ENCODE measurements at regions not wholly inside any gene's neighbourhood (a gene's known extent, or its start where the extent isn't known, plus 50 kb on each side); places are given as distances from the start of the nearest gene placed in this dataset.

GRCh38 chr2:94960751-94961150 is 64.8 kb upstream of the MAL start:
- dilution Hi-C loops (cut with MboI; ENCODE audit: extremely low pct_ligation_motif_present, low sequenced_read_pairs), result no loop called here
- Histone ChIP-seq H3K27me3 (ENCODE audit: control insufficient read depth, extremely low read depth, insufficient read depth, low read length) (no peaks in the 10 kb centered on the region), H3K9me3 (ENCODE audit: control insufficient read depth, low read depth, low read length) (no peaks in the 10 kb centered on the region), H3K4me3 (ENCODE audit: control insufficient read depth in 2 of 3, extremely low read depth in 1 of 3, insufficient read depth in 2 of 3, low read depth in 1 of 3, low read length in 3 of 3) (no peak overlapping the region), H3K4me2 (ENCODE audit: control insufficient read depth, extremely low read depth, insufficient read depth, low read depth, low read length) (no peak overlapping the region), H3K4me1 (ENCODE audit: control insufficient read depth, extremely low read depth, insufficient read depth, low read length) (no peaks in the 10 kb centered on the region), H3K79me2 (ENCODE audit: control insufficient read depth, insufficient read depth, low read length) (no peaks in the 10 kb centered on the region), H3K9me1 (ENCODE audit: control insufficient read depth, extremely low read depth, insufficient read depth, low read length) (no peaks in the 10 kb centered on the region), H3K36me3 (ENCODE audit: control insufficient read depth in 2 of 2, extremely low read depth in 1 of 2, insufficient read depth in 2 of 2, low read length in 2 of 2) (no peaks in the 10 kb centered on the region), H2AFZ (ENCODE audit: control insufficient read depth, low read length) (no peak overlapping the region), H3K9ac (ENCODE audit: control insufficient read depth, extremely low read depth, insufficient read depth, low read length) (no peak overlapping the region), H4K20me1 (ENCODE audit: control insufficient read depth, extremely low read depth, insufficient read depth, low read length) (no peaks in the 10 kb centered on the region), H3K27ac (ENCODE audit: control insufficient read depth, insufficient read depth, low read length) (no peak overlapping the region)
- TF ChIP-seq, protein P1, sequence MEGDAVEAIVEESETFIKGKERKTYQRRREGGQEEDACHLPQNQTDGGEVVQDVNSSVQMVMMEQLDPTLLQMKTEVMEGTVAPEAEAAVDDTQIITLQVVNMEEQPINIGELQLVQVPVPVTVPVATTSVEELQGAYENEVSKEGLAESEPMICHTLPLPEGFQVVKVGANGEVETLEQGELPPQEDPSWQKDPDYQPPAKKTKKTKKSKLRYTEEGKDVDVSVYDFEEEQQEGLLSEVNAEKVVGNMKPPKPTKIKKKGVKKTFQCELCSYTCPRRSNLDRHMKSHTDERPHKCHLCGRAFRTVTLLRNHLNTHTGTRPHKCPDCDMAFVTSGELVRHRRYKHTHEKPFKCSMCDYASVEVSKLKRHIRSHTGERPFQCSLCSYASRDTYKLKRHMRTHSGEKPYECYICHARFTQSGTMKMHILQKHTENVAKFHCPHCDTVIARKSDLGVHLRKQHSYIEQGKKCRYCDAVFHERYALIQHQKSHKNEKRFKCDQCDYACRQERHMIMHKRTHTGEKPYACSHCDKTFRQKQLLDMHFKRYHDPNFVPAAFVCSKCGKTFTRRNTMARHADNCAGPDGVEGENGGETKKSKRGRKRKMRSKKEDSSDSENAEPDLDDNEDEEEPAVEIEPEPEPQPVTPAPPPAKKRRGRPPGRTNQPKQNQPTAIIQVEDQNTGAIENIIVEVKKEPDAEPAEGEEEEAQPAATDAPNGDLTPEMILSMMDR (optimal IDR thresholded peaks at IDR 0.05 in 1 of 3, IDR thresholded peaks at IDR 0.05 in 1 of 3, conservative IDR thresholded peaks at IDR 0.05 in 1 of 3; ENCODE audit: extremely low read depth in 1 of 3, insufficient read depth in 2 of 3, low read length in 3 of 3), result no peak
- TF ChIP-seq EZH2 (IDR thresholded peaks at IDR 0.05; ENCODE audit: low read length), result no peak
- DNase-seq (ENCODE audit: low read depth, low spot score) (no peak), FAIRE-seq (no peak)

DNA sequence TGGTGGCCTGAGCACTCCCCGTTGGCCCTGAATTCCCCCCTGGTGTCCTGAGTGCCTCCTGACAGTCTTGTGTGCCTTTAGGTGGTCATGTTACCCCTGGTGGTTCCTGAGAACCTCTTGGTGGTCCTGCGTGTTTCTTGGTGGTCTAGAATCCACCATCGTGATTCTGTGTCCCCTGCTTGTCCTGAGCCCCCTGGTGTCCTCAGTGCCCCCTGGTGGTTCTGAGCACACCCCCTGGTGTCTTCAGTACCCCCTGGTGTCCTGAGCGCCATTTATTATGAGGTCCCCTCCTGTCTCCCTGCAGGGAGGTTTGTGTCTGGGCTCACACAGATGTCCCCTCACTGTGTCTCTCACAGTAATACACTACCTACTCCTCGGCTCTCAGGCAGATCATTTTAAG is 61.3 kb upstream of the MAL start:
- FAIRE-seq, result no peak
- dilution Hi-C loops (cut with MboI; ENCODE audit: extremely low pct_ligation_motif_present, low sequenced_read_pairs), result no loop called here
- no peak overlapping the region for H3K27ac ChIP-seq (ENCODE audit: control insufficient read depth, insufficient read depth, low read length)

More for the DNA sequence above, 61.3 kb upstream of the MAL start:
- TF ChIP-seq EZH2 (IDR thresholded peaks at IDR 0.05; ENCODE audit: low read length), result no peak
- TF ChIP-seq, protein P1 (optimal IDR thresholded peaks at IDR 0.05 in 1 of 3, IDR thresholded peaks at IDR 0.05 in 1 of 3, conservative IDR thresholded peaks at IDR 0.05 in 1 of 3; ENCODE audit: extremely low read depth in 1 of 3, insufficient read depth in 2 of 3, low read length in 3 of 3), result no peak
- Histone ChIP-seq H3K9me3 (ENCODE audit: control insufficient read depth, low read depth, low read length) (no peaks in the 10 kb centered on the region), H2AFZ (ENCODE audit: control insufficient read depth, low read length) (no peak overlapping the region), H3K4me1 (ENCODE audit: control insufficient read depth, extremely low read depth, insufficient read depth, low read length) (no peaks in the 10 kb centered on the region), H3K9ac (ENCODE audit: control insufficient read depth, extremely low read depth, insufficient read depth, low read length) (no peak overlapping the region), H4K20me1 (ENCODE audit: control insufficient read depth, extremely low read depth, insufficient read depth, low read length) (no peaks in the 10 kb centered on the region), H3K4me3 (ENCODE audit: control insufficient read depth in 2 of 3, extremely low read depth in 1 of 3, insufficient read depth in 2 of 3, low read depth in 1 of 3, low read length in 3 of 3) (no peak overlapping the region), H3K9me1 (ENCODE audit: control insufficient read depth, extremely low read depth, insufficient read depth, low read length) (no peaks in the 10 kb centered on the region), H3K27me3 (ENCODE audit: control insufficient read depth, extremely low read depth, insufficient read depth, low read length) (no peaks in the 10 kb centered on the region), H3K79me2 (ENCODE audit: control insufficient read depth, insufficient read depth, low read length) (no peaks in the 10 kb centered on the region), H3K36me3 (ENCODE audit: control insufficient read depth in 2 of 2, extremely low read depth in 1 of 2, insufficient read depth in 2 of 2, low read length in 2 of 2) (no peaks in the 10 kb centered on the region), H3K4me2 (ENCODE audit: control insufficient read depth, extremely low read depth, insufficient read depth, low read depth, low read length) (no peak overlapping the region)
- DNase-seq (ENCODE audit: low read depth, low spot score), result no peak

Data from keratinocyte (primary cell).